PC-9 (cell line): ENCODE measurements at regions not wholly inside any gene's neighbourhood (a gene's known extent, or its start where the extent isn't known, plus 50 kb on each side); places are given as distances from the start of the nearest gene placed in this dataset.

Source experiments
- BruUV-seq: library from RNA; stranded (reverse); fragments of 400-500 nt; replicated peaks from 2 replicates; lab custom pipeline; 2021; lab: Mats Ljungman, UMichigan
- CTCF ChIA-PET: fragments of 300-600 bp; sonication (Branson Sonifier 250); formaldehyde crosslinking; loops from one replicate; lab custom pipeline; 2022; ENCODE audit warnings: antibody characterized with exemption; lab: Charles Lee
- POLR2A ChIA-PET: fragments of 300-600 bp; sonication (Branson Sonifier 250); formaldehyde crosslinking; loops from one replicate; lab custom pipeline; 2022; ENCODE audit warnings: antibody characterized with exemption; ENCODE audit not compliant: unreplicated experiment; lab: Charles Lee
- DNase-seq, 2 experiments: peaks; one replicate each; pipeline versions ENCODE4 v3.0.0 to v3.0.0-alpha.2; 2015 to 2022; ENCODE audit warnings: mixed read lengths in 1 of 2
- H2AFZ ChIP-seq: fragments of 200-600 bp; sonication (generic); 2 replicates; pipeline ENCODE4 v1.8.1; 2017; ENCODE audit warnings: antibody characterized with exemption
- H3F3A ChIP-seq: fragments of 200-600 bp; sonication (generic); 2 replicates; pipeline ENCODE4 v1.8.1; 2017; ENCODE audit warnings: antibody characterized with exemption, mild to moderate bottlenecking, low read depth; ENCODE audit not compliant: insufficient read depth
- H3K27ac ChIP-seq: fragments of 200-600 bp; sonication (generic); 2 replicates; pipeline ENCODE4 v1.6.1; 2016; ENCODE audit warnings: mixed run types
- H3K27me3 ChIP-seq: fragments of 200-600 bp; sonication (generic); 2 replicates; pipeline ENCODE4 v1.6.1; 2016; ENCODE audit warnings: low read depth, mixed run types; ENCODE audit not compliant: insufficient read depth
- H3K36me3 ChIP-seq: fragments of 200-600 bp; sonication (generic); 2 replicates; pipeline ENCODE4 v1.6.1; 2016; ENCODE audit warnings: low read depth, mixed run types
- H3K4me1 ChIP-seq: fragments of 200-600 bp; sonication (generic); replicated peaks from 2 replicates; pipeline ENCODE4 v1.6.1; 2016; ENCODE audit warnings: mixed run types; ENCODE audit not compliant: insufficient read depth
- H3K4me2 ChIP-seq: fragments of 200-600 bp; sonication (generic); 2 replicates; pipeline ENCODE4 v1.6.1; 2017; ENCODE audit warnings: mixed run types
- H3K4me3 ChIP-seq: fragments of 200-600 bp; sonication (generic); 2 replicates; pipeline ENCODE4 v1.6.1; 2016; ENCODE audit warnings: mixed run types
- H3K79me2 ChIP-seq: fragments of 200-600 bp; sonication (generic); 2 replicates; pipeline ENCODE4 v1.6.1; 2017; ENCODE audit warnings: low read depth, mixed run types
- H3K9me2 ChIP-seq: fragments of 200-600 bp; sonication (generic); 2 replicates; pipeline ENCODE4 v1.8.1; 2017; ENCODE audit warnings: mild to moderate bottlenecking; ENCODE audit not compliant: insufficient read depth
- H3K9me3 ChIP-seq: fragments of 200-600 bp; sonication (generic); 2 replicates; pipeline ENCODE4 v1.8.1; 2016; ENCODE audit warnings: low read depth; ENCODE audit not compliant: insufficient read depth
- H4K20me1 ChIP-seq: fragments of 200-600 bp; sonication (generic); 2 replicates; pipeline ENCODE4 v1.8.1; 2017; ENCODE audit not compliant: insufficient read depth
- EZH2 ChIP-seq: fragments of 200-600 bp; sonication (generic); IDR thresholded peaks from 2 replicates; pipeline ENCODE4 v1.8.0; 2017; ENCODE audit warnings: antibody characterized with exemption, low read depth
- intact Hi-C: fragments of 100-400 bp; cut with micrococcal nuclease; formaldehyde crosslinking; loops from one replicate; pipeline ENCODE4 v1.10.0; 2022; ENCODE audit not compliant: unreplicated experiment
- TF ChIP-seq, protein P1 (sequence below): fragments of 200-600 bp; sonication (generic); conservative IDR thresholded peaks from 2 replicates; pipeline ENCODE4 v1.6.1; 2017; ENCODE audit warnings: mixed run types, antibody characterized with exemption, mild to moderate bottlenecking, moderate library complexity

DNA sequence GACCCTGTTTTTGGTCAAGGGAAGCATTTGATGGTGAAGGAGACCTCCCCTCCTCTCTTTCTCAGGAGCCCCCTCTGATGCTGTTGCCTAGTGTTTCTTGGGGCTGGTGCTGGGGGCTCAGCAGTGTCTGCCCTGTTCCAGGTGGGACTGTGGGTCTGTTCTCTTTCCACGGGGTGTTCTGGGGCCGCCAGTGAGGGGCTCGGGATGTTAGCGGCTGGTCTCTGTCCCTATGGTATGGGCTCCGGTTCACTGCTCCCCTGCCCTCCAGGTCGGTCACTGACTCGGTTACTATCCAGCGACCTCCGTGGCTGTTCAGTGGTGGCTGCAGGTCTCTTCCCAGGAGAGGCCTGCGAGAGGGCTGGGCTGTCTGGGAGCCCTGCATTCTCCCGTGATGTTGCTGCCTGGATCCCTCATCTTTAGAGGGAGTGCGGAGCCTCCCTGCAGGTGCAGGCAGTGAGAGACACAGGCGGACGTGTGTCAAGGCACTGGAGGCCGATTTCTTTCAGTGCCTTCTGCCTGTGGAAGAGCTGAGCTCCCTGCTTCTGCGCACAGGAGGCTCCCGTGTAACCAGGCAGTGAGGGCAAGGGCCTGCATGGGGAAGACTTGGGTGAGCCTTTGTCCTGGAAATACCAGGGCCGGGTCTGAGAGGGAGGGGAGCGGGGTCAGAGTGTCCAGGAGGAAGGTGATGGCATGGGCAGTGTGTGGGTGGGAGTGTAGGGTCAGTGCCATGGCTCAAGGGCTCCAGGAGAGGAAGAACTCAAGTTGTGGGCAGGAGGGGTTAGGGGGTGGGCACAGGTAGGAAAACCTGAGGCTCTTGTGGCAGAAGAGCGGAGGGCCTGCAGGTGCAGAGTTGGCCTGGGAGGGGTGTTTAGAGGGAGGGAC is 362.6 kb downstream of the TMEM121 start:
- H3K9me2 ChIP-seq = no peaks in the 10 kb centered on the region
- H3F3A ChIP-seq = no peaks in the 10 kb centered on the region
- no peak for DNase-seq
- H3K27me3 ChIP-seq = peaks cover 67% of the 10 kb centered on the region
- no peak overlapping the region for H3K4me3 ChIP-seq
- H3K27ac ChIP-seq = no peak overlapping the region
- no peak overlapping the region for H2AFZ ChIP-seq
- BruUV-seq = no TSS peak
- intact Hi-C loops = no loop called here
- no peak for TF ChIP-seq EZH2
- TF ChIP-seq, protein P1, sequence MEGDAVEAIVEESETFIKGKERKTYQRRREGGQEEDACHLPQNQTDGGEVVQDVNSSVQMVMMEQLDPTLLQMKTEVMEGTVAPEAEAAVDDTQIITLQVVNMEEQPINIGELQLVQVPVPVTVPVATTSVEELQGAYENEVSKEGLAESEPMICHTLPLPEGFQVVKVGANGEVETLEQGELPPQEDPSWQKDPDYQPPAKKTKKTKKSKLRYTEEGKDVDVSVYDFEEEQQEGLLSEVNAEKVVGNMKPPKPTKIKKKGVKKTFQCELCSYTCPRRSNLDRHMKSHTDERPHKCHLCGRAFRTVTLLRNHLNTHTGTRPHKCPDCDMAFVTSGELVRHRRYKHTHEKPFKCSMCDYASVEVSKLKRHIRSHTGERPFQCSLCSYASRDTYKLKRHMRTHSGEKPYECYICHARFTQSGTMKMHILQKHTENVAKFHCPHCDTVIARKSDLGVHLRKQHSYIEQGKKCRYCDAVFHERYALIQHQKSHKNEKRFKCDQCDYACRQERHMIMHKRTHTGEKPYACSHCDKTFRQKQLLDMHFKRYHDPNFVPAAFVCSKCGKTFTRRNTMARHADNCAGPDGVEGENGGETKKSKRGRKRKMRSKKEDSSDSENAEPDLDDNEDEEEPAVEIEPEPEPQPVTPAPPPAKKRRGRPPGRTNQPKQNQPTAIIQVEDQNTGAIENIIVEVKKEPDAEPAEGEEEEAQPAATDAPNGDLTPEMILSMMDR = no peak
- ChIA-PET POLR2A (no interaction called here), CTCF (no interaction called here)
- no peaks in the 10 kb centered on the region for H4K20me1 ChIP-seq
- no peaks in the 10 kb centered on the region for H3K79me2 ChIP-seq
- no peak overlapping the region for H3K4me2 ChIP-seq
- H3K9me3 ChIP-seq = no peaks in the 10 kb centered on the region
- H3K36me3 ChIP-seq = no peaks in the 10 kb centered on the region
- H3K4me1 ChIP-seq = no peaks in the 10 kb centered on the region

- ChIA-PET POLR2A (no interaction called here), CTCF (no interaction called here)
- intact Hi-C loops = no loop called here
- no peak overlapping the region for H3K4me2 ChIP-seq
- H3K27me3 ChIP-seq = peaks cover 69% of the 10 kb centered on the region
- H3K9me3 ChIP-seq = no peaks in the 10 kb centered on the region
- H4K20me1 ChIP-seq = no peaks in the 10 kb centered on the region
- DNase-seq = no peak
- H3K4me3 ChIP-seq = no peak overlapping the region
- H3K36me3 ChIP-seq = no peaks in the 10 kb centered on the region
- no peak overlapping the region for H3K27ac ChIP-seq
- BruUV-seq = no TSS peak
- no peak overlapping the region for H2AFZ ChIP-seq
- H3K79me2 ChIP-seq = no peaks in the 10 kb centered on the region
- no peaks in the 10 kb centered on the region for H3F3A ChIP-seq
- TF ChIP-seq, protein P1 = no peak
- TF ChIP-seq EZH2 = no peak
- no peaks in the 10 kb centered on the region for H3K4me1 ChIP-seq
- no peaks in the 10 kb centered on the region for H3K9me2 ChIP-seq
Measured at GRCh38 chr14:105889666-105890473, 363.5 kb downstream of the TMEM121 start.

DNA sequence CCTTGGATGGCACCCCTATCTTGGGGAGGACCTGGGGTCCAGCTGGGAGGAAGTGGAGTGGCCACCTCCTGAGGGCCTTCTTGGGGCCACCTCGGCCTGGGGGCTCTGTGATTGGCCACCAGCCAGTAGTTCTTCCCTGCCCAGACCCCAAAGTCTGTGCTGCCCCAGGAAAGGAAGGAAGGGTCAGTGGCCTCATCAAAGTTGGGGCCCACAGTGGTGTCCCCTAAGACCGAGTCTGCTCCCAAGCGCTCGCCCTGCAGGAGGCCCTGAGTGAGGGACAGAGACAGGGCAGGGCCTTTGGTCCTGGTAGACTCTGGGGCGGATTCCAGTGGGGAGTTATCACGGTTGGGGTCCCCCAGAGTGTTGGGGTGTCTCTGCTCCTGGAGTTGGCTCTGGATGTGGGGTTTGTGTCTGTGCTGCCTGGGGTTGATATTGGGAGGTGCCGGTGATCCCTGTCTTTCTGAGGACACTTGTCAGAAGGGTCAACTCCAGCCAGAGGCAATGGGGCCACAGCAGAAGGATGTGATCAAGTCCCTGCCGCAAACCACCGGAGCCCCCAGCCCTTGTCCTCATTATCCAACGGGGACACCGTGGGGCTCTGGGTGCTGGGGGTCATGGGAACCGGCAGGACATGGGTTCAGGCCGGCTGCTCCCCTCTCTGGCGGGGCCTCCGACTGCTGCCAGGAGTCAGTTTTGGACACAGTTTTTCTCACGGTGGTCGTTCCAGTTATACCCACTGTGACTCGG is 364.3 kb downstream of the TMEM121 start:
- H4K20me1 ChIP-seq = no peaks in the 10 kb centered on the region
- no peaks in the 10 kb centered on the region for H3K4me1 ChIP-seq
- H3K36me3 ChIP-seq = no peaks in the 10 kb centered on the region
- H3K4me3 ChIP-seq = no peak overlapping the region
- TF ChIP-seq, protein P1 = no peak
- no peak for TF ChIP-seq EZH2
- DNase-seq = no peak
- no peaks in the 10 kb centered on the region for H3K79me2 ChIP-seq
- POLR2A ChIA-PET = no interaction called here
- H3F3A ChIP-seq = no peaks in the 10 kb centered on the region
- CTCF ChIA-PET = no interaction called here
- H3K4me2 ChIP-seq = no peak overlapping the region
- BruUV-seq = no TSS peak
- no peaks in the 10 kb centered on the region for H3K9me3 ChIP-seq
- no peak overlapping the region for H3K27ac ChIP-seq
- intact Hi-C loops = no loop called here
- H3K9me2 ChIP-seq = no peaks in the 10 kb centered on the region
- H2AFZ ChIP-seq = no peak overlapping the region
- peaks cover 61% of the 10 kb centered on the region for H3K27me3 ChIP-seq
